ENCODE measurements at regions not wholly inside any gene's neighbourhood (a gene's known extent, or its start where the extent isn't known, plus 50 kb on each side); places are given as distances from the start of the nearest gene placed in this dataset.
A peak's percentile ranks its signal among the peaks of the same experiment; 100 is the strongest.

DNA sequence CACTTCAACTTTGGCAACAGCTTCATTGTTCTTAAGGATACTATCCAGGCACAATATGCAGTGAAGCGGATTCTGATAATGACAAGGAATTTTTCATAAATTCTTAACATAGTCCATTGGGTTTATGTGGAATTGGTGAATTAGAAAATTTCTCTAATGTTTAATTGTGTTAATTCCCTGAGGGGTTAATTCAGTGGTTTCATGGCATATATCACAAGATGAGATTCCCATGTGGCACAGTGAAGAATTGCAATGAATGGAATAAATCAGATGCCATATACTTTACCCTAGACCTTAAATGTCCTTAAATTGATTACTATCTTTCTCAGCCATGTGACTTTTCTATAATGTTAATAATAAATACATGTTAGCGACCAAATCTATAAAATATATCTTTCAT lies 1244.1 kb downstream of the ROBO2 start:
- Mint-ChIP-seq H3K4me1 (peaks cover 27 to 30% of the 10 kb centered on the region in 2 experiments), H3K9me3 (no peaks in the 10 kb centered on the region; a peak in 1 of 5 replicates), H3K4me3 (no peak overlapping the region), H3K27me3 (ENCODE audit: low read depth) (no peaks in the 10 kb centered on the region; the same call in 1 of the 2 replicates), H3K27ac (no peak overlapping the region), H3K36me3 (ENCODE audit: insufficient read depth in 1 of 3, low read depth in 3 of 3) (peaks cover 3 to 12% (median 7%) of the 10 kb centered on the region in 3 experiments; a peak in 6 of 7 replicates)
- H3K56ac ChIP-seq (ENCODE audit: insufficient read length, low read depth, low read length), result no peak overlapping the region
- no peaks in the 10 kb centered on the region for H3K9me3 ChIP-seq (ENCODE audit: control insufficient read depth, low read depth, low read length)
- no peak overlapping the region for H3K9ac ChIP-seq (ENCODE audit: extremely low read depth, insufficient read length, low read length)
- no peaks in the 10 kb centered on the region for H3K79me2 ChIP-seq (ENCODE audit: insufficient read depth, low read length)
- no peak overlapping the region for H4K8ac ChIP-seq (replicated peaks; ENCODE audit: insufficient read length, low read depth, low read length)
- H3K4ac ChIP-seq (ENCODE audit: low read depth, low read length), result no peak overlapping the region
- H2BK20ac ChIP-seq (ENCODE audit: low read depth, low read length, poor library complexity, severe bottlenecking), result no peak overlapping the region
- H2AK5ac ChIP-seq (ENCODE audit: insufficient read length, low read length), result no peak overlapping the region
- no peak overlapping the region for H3K18ac ChIP-seq (ENCODE audit: insufficient read length, low read depth, low read length)
- no peak overlapping the region for H4K91ac ChIP-seq (ENCODE audit: insufficient read length, low read depth, low read length)
- no peaks in the 10 kb centered on the region; the same call in 1 of the 2 replicates for H3K27me3 ChIP-seq (ENCODE audit: insufficient read depth, low read length)
- H2AFZ ChIP-seq (ENCODE audit: low read length), result no peak overlapping the region
- no peak overlapping the region for H2BK5ac ChIP-seq (ENCODE audit: insufficient read length, low read length)
- H3K23ac ChIP-seq (ENCODE audit: insufficient read length, low read depth, low read length), result no peak overlapping the region
- H3K27ac ChIP-seq (ENCODE audit: insufficient read length, low read depth, low read length), result no peak overlapping the region
- no peak overlapping the region for H3T11ph ChIP-seq (ENCODE audit: low read length)
- H2BK120ac ChIP-seq (ENCODE audit: low read depth, low read length, poor library complexity, severe bottlenecking), result no peak overlapping the region
- H4K5ac ChIP-seq (ENCODE audit: insufficient read length, low read depth, low read length), result no peak overlapping the region
- no peak overlapping the region for H3K14ac ChIP-seq (ENCODE audit: insufficient read depth, low read length)
- TF ChIP-seq CTCF (conservative IDR thresholded peaks at IDR 0.05), result peak; percentile 49
- no peaks in the 10 kb centered on the region for H3K79me1 ChIP-seq (ENCODE audit: insufficient read depth, low read depth, low read length, poor library complexity, severe bottlenecking)
- no peak for DNase-seq
- no peak overlapping the region for H3K4me2 ChIP-seq (ENCODE audit: insufficient read depth, insufficient read length, low read length)
- no peaks in the 10 kb centered on the region for H3K23me2 ChIP-seq (ENCODE audit: insufficient read length, low read depth, low read length, poor library complexity, severe bottlenecking)
- H4K20me1 ChIP-seq (ENCODE audit: control insufficient read depth, insufficient read depth, insufficient read length), result no peaks in the 10 kb centered on the region
- no peak overlapping the region for H2BK12ac ChIP-seq (ENCODE audit: insufficient read length, low read depth, low read length)
- WGBS (ENCODE audit: extremely low coverage, insufficient read length, low lambda C conversion rate), result no CpG with 5 or more reads among the region's 2 CpGs
- H2BK15ac ChIP-seq (ENCODE audit: low read depth, low read length), result no peak overlapping the region
- peaks cover 2% of the 10 kb centered on the region; the same call in 1 of the 2 replicates for H3K4me1 ChIP-seq (ENCODE audit: insufficient read depth, low read length)
